Glomerular visceral epithelial cell (primary cell): ENCODE measurements at regions not wholly inside any gene's neighbourhood (a gene's known extent, or its start where the extent isn't known, plus 50 kb on each side); places are given as distances from the start of the nearest gene placed in this dataset.
A peak's percentile ranks its signal among the peaks of the same experiment; 100 is the strongest.

ENCODE experiments used
- DNase-seq: peaks from one replicate; pipeline ENCODE4 v3.0.0-alpha.2; 2016; ENCODE audit errors: extremely low spot score

DNA sequence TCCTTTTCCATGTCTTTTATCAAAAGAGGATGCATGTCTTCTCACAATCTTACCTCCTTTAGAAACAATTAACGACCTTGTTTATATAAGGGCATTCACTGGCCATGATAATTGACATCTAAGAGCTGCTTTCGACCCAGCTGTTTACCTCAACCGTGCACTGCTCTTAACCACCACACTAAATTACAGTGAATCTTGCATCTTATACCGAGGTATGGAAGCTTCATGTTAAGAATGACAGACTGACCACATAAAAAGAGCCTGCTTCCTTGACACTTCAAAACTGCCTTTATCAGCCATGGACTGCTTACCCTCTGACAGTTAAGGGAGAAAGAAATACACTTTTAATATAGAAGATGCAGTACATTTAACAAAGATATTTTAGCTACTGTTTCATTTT lies 301.7 kb upstream of the LYPLAL1 start:
- no peak for DNase-seq

DNA sequence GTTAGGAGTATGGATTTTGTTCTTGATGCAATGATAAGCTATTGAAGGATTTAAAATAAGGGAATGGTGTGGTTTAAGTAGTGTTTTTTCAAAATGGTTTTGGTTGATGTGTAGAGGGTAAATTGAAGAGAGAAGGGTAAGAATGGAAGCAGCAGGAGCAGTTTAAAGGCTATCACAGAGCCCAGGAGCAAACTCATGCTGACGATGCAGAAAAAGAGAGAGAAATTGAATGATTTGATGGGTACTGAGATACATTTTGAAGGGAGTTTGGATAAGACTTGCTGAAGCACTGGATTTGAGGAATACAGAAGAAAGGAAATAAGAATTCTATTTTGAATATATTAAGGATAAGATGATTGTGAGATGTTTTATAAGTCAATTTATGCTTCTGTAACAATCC lies 300.8 kb upstream of the LYPLAL1 start:
- no peak for DNase-seq

GRCh38 chr1:218874313-218874712 lies 299.4 kb upstream of the LYPLAL1 start:
- DNase-seq, result peak; percentile 41

DNA sequence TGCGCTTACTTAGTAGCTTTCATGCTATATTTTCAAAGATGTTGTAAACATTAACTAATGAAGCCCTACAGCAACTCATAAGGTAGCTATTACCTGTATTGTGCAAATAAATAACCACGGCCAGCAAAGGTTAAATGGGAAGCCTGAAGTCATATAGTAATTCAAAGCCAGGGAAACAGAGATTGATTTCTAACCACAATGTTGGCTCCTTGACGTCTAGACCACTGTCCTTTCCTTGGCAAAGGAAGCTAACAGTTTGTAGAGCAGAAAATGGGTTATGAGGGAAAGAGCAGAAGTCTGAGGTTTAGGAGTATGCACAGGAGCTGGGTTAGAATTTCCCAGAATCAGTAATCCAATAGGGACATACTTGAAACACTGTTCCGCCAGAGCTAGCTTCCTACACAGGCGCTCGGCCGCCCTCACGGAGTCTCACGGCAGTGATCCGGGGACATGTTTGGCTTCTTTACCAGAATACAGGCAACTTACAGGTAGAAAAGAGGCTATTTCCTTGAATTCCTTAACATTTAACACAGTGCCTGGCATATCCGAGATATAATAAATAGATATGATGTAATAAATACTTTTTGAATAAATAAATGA lies 298.8 kb upstream of the LYPLAL1 start:
- DNase-seq, result no peak

- DNase-seq, result no peak
These were observed 295.3 kb upstream of the LYPLAL1 start for GRCh38 chr1:218878369-218878768.

DNA sequence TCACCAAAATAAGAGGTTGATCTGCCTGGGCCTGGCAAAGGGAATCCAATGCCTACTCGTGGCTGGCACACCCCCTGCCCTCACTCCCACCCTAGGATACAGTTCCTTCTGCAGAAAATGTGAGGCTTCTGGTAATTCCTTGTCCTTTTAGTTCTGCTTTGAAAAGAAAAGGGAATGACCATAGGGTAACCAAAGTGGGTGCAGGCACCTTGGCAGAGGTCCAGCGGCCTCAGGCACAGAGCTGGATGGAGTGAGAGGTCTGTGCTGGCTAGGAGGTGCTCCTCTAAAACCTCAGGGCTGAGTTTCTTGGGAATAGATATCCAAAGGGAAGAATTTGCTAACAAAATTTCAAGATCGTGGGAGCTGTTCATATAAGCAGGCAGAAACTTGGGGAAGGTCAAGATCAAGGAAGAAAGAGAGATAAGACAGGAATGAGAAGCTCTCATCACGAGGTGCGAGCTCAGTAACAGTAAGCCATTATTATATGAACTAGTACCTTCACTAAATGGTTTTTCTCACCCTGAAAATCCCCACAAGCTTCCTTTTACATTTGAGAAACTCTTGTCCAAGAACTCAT lies 293.1 kb upstream of the LYPLAL1 start:
- DNase-seq, result no peak

- DNase-seq, result no peak
These were observed 291.2 kb upstream of the LYPLAL1 start for GRCh38 chr1:218882454-218882853.

- no peak for DNase-seq
These were observed 287.4 kb upstream of the LYPLAL1 start for GRCh38 chr1:218886101-218886871.

DNA sequence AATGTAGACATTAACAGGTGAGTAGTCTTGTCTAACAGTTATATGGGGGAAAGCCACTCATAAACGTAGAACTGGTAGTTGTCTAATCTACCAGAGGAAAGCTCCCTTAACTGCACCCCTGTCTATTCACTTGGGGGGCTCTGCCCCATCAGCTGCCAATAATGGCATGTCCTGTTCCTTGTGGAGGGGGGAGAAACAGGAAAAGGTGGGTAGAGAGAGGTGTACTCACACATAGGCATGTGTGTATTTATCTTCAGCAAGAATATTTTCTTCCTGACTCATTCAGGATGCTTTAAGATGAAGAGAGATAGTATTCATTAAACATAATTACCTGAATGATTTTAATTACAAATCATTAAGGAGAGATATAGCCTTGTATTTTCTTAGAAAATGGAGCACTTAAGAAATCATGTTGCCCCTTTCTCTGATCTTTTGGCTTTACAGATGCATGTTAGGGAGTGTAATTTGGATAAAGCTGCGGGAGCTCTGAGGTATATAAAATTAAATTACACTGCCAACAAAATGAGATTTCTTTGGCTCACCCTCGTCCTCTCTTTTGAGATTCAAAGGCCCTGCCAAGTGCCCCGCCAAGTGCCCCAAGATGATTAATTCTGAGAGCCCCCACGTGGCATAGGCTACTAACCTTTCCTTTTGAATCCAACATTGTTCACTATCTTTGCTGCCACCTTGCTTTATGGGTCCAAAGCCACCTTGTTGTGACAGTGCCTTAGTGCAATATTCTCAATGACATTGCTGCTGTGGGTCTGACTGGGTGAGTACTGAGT lies 286.3 kb upstream of the LYPLAL1 start:
- no peak for DNase-seq

DNA sequence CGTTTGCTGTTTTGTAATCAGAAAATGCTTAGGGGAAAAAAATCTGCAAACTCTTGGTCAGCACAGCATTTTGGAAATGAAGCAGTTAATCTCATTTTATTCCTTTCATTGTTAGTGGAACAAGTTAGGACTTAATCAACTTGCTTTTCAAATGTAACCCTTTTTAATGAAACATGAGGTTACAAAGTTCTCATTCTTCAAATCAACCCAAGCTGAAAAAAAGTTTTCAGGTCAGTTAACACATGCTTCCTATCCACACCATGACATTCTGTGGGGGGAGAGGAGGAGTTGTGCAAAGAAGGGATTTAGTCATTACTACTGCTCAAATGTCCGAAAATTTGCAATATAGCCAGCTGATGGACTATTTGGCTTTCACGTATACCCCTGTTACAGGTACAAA lies 283.2 kb upstream of the LYPLAL1 start:
- DNase-seq, result no peak

GRCh38 chr1:218891577-218891976 lies 282.1 kb upstream of the LYPLAL1 start:
- DNase-seq, result no peak

DNA sequence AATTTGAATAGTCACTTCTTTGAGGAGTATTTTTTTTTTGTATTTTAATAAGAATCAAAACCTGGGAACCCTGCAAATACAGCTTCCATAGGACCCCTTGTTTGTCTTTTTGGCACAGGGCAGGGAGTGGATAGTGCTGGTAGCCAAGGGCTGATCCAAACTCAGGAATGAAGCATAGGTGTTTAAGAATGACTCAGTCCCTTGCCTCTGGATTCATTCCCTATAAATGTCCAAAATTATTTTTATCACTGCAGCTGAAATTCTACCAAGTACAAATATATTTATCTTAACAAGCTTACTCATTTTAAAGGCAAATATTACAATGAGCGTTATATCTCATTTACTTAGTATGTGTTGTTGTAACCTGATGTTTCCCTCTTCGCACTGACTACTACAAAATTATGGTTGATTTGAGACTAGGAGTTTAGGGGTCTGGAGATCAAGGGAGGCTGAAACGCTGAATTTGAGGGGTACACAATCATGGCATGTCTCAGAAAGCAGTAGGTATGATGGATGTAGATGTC lies 278.6 kb upstream of the LYPLAL1 start:
- DNase-seq, result no peak

- no peak for DNase-seq
These were observed 277.5 kb upstream of the LYPLAL1 start for GRCh38 chr1:218896202-218896601.

- no peak for DNase-seq
These were observed 274.8 kb upstream of the LYPLAL1 start for GRCh38 chr1:218898921-218899320.

- DNase-seq, result no peak
These were observed 273.1 kb upstream of the LYPLAL1 start for GRCh38 chr1:218900615-218901014.

- no peak for DNase-seq
These were observed 269.3 kb upstream of the LYPLAL1 start for GRCh38 chr1:218904416-218904815.

GRCh38 chr1:218916720-218917119 lies 257.0 kb upstream of the LYPLAL1 start:
- no peak for DNase-seq

DNA sequence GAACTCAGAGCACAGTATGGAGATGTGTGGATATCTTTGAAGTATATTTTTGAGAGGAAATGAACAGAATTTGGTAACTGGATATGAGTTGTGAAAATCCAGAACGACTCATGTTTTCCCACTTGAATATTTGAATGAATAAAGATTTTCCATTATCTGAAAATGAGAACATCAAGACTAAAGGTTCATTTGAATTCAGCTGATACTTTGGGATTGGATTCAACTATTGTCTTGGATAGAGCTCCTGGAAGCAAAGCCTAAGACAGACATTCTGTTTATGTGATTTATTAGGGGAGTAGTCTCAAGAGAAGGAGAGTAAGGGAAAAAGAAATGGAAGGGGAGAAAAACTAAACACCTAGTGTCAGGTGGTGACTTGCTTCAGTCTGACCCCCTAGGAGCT lies 256.0 kb upstream of the LYPLAL1 start:
- DNase-seq, result no peak

DNA sequence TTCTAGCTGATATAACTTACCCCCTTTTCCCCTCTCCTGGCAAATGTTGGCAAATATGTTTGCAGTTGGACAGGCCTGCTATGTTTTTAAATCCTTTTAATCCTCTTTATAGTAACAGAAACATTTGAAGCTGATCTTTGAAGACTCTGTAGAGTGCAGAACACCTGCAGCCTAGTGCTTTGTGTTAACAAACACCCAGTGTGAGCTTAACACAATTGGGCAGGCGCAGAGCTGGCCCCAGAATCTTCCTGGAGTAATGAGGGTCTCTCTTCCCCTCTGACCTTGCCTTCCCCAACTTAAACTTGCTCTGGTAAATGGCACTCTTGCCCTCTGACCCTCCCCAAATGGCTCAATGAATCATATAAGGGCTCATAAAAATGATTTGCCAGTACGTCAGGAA lies 247.9 kb upstream of the LYPLAL1 start:
- DNase-seq, result no peak

DNA sequence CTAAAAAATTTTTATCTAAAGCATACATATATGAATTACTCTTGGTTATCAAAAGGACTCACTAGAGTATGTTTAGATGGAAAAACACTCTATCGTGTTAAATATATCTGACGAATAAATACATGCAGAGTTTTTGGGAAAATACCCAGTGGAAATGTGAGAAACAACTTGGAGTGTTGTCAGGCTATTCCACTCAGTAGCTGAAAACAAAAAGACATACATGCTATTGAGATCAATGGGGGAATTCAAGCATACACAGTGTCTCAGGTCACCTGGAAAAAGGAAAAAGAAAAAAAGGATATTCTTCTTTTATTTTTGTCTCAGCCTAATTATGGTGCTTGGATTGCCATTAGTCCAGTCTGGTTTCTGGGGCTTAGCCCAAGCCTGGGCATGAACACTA lies 247.0 kb upstream of the LYPLAL1 start:
- no peak for DNase-seq

DNA sequence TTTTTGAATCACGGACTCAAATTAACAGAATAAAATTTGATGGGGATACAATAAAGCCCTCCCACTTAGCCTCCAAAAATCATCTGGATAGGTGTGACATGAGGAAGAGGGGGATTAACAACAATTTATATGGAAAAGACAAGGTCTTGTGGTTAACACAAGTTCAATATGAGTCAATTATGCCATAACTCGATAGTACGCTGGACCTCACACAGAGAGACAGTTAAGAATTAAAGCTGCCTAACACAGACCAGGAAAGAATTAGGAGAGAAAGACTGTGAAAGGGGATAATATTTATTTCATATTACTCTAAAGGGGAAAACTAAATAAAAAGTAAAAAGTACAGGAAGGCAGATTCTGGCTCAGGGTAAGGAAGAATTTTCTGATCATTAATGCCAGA lies 243.7 kb upstream of the LYPLAL1 start:
- DNase-seq, result no peak
